HG02798 (cell line): ENCODE measurements at regions not wholly inside any gene's neighbourhood (a gene's known extent, or its start where the extent isn't known, plus 50 kb on each side); places are given as distances from the start of the nearest gene placed in this dataset.
"Not testable (repeated sequence)": the region's sequence is repeated elsewhere in the genome, so short reads cannot be mapped to it uniquely, and the experiment has no call there.

Source experiments
- ATAC-seq: cut with Tn5 transposase; IDR thresholded peaks from one replicate; pipeline ENCODE4 v1.9.1; 2021; ENCODE audit warnings: mild to moderate bottlenecking; ENCODE audit not compliant: unreplicated experiment, poor library complexity

DNA sequence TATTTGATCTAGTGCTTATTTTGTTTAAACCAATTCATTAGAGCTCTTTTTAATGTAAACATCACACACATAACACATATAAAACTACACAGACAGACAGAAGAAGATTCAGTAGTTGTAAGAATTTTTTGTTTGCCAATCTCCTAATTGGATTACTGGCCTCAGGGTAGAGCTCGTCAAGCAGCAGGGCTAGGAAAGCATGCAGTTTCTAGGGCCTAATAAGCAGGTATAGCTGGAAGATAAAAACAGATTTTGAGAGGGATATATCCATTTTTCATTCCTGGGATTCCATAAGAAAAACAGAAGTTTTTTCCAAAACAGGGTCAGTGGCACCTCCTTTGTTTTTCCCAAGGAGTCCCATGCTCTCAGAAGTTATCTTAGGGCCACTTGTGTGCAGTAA is 265.2 kb upstream of the SGO1 start:
- ATAC-seq = no peak

GRCh38 chr3:20450611-20451010 is 264.6 kb upstream of the SGO1 start:
- ATAC-seq = no peak

GRCh38 chr3:20442846-20443245 is 256.8 kb upstream of the SGO1 start:
- ATAC-seq = no peak

- not testable (repeated sequence) for ATAC-seq
Observed at GRCh38 chr3:20427268-20427667, 241.3 kb upstream of the SGO1 start.

- ATAC-seq = no peak
Observed at GRCh38 chr3:20425138-20425537, 239.1 kb upstream of the SGO1 start.

DNA sequence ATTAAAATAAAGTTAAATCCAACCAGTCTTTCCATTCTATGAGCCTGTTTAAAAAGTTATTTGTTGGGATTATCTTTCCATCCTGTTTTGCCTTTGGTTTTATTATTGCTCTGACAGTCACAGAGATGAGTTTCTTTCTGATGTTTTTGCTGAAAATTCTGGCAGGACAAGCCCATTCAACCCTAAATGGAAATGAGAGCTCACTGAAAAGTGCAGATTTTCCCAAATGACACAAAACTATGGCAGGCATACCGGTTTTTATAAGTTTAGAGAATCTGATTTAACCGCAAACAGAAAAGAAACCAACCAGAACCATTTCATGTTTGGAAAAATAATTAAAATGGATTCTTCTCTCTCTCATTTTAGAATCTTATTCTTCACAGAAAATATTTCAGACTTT is 238.1 kb upstream of the SGO1 start:
- no peak for ATAC-seq

- ATAC-seq = no peak
Observed at GRCh38 chr3:20422391-20422790, 236.4 kb upstream of the SGO1 start.

GRCh38 chr3:20417388-20418108 is 231.5 kb upstream of the SGO1 start:
- no peak for ATAC-seq

DNA sequence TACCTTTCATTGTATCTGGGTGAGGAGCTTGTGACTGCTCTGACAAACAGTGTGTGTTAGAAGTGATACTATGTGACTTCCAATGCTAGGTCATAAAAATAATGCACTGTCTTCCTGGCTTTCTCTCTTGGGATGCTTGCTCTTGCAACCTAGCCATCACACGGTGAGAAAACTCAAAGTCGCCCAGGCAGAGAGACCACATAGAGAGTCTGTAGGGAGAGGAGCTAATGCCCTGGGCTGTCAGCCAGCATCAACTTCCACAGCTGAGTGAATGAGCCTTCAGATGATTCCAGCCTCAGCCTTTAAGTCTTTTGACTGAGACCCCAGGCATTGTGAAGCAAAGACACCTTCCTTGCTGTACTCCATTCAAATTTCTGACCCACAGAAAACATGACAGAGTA is 220.6 kb upstream of the SGO1 start:
- ATAC-seq = no peak

DNA sequence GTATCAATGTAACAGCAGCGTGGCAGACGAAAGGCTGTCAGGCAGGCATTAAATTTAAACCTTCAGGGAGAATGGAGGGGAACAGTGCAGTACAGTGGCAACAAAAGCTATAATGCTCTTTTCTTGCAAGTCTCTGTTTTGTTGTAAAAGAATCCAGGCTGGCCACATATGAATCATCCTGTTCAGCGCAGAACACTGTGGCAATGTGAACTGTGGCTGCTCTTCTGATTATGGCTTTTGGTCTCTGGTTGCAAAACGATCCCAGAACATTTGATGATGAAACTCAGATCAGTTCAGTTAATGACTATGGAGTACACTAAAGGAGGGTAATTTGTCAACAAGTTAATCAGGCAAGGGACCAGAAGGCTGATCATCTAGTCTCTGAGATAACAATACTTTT is 219.7 kb upstream of the SGO1 start:
- ATAC-seq = no peak

GRCh38 chr3:20405231-20405630 is 219.2 kb upstream of the SGO1 start:
- no peak for ATAC-seq

GRCh38 chr3:20404741-20405100 is 218.7 kb upstream of the SGO1 start:
- no peak for ATAC-seq

DNA sequence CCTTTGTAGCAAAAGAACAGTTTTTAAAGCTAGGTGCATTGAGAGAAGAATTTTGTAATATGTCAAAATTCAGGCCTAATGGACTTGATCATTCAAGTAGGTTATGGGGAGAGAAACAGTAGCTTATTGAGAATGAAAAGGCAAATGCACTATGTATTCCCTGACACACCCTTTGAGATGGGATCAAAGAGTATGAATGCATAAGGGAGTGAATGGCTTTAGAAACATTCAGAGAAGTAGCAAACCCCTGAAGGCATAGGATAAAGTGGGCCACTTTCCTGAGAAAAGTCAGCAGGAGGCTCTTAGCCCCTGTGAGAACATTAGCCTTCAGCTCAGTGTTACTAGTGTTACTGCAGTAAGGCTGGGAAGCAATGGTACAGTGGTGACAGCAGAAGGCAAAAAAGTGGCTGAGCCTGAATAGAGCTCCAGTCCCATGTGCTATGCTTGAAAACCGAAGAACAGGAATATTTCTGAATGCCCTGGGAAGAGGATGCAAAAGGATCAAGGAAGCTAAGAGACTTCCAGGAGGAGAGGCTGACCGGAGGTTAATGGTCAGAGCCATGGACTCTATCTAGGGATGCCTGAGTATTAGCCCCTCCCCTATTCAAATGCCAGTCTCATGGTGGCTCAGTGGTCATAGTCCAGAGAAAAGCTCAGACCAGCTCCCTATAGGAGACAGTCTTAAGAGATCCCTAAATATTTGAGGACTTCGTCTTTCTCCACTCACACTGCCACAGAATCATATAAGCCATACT is 218.2 kb upstream of the SGO1 start:
- no peak for ATAC-seq

DNA sequence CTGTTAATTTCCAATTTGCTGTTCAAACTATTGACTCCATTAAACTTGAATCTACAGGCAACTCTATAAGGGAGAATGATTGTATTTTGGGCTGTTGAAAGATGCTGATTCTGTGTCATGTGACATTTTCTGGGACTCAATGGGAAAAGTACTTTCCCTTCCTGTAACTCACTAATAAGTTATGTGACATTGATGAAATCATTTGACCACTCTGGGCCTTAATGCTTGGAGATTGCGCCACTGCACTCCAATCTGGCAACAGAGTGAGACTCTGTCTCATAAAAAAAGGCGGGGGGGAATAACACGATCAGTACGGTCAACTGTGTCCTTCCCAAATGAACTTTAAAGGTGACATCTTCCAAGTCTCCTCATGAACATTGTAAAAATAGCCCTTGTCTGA is 215.2 kb upstream of the SGO1 start:
- ATAC-seq = no peak

GRCh38 chr3:20400686-20401085 is 214.7 kb upstream of the SGO1 start:
- ATAC-seq = no peak

GRCh38 chr3:20400281-20400680 is 214.3 kb upstream of the SGO1 start:
- ATAC-seq = no peak

- ATAC-seq = no peak
Observed at GRCh38 chr3:20396335-20396734, 210.3 kb upstream of the SGO1 start.

DNA sequence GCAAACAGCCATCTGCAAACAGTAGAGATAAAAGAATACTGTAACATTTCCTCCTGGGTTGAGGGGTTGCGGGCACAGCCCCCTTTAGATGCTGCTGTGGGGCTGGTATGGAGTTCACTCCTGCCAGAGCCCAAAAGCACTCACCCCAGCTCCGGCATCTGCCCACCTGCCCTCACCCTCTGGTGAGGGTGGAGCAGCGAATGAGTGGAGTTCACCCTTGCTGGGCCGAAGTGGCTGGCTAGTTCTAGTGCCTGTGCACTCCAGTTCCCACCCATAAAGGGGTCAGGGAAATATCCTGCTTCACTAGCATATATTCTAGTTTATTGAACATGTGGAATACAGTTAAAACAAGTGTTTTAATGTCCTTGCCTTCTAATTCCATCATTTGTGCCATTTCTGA is 209.7 kb upstream of the SGO1 start:
- ATAC-seq = no peak

DNA sequence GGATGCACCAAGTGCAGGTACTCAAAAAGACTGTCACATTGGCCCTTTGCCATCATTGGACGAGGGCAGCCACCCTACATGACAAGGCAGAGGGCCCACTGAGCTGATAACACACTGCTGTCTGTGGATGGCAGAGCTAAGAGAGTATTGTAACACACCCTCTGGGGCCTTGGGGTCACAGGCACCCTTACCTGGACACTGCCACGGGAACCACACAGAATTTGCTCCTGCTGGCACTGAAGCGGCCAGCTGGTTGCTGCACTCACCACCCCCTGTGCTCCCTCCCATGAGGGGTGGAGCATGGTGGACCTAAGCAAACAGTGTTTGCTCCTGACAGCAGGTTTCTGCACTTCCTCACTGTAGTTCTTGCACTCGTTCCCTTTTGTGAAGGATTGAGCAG is 208.2 kb upstream of the SGO1 start:
- ATAC-seq = no peak

GRCh38 chr3:20391644-20392043 is 205.6 kb upstream of the SGO1 start:
- ATAC-seq = no peak

GRCh38 chr3:20388971-20389370 is 203.0 kb upstream of the SGO1 start:
- ATAC-seq = no peak

GRCh38 chr3:20380295-20380694 is 194.3 kb upstream of the SGO1 start:
- no peak for ATAC-seq
